ENCODE measurements at regions not wholly inside any gene's neighbourhood (a gene's known extent, or its start where the extent isn't known, plus 50 kb on each side); places are given as distances from the start of the nearest gene placed in this dataset.
"Not testable (repeated sequence)": the region's sequence is repeated elsewhere in the genome, so short reads cannot be mapped to it uniquely, and the experiment has no call there.

GRCh38 chr16:31702796-31703195 is 170.8 kb upstream of the ZNF267 start:
- DNase-seq (ENCODE audit: low spot score), result no peak

- DNase-seq (ENCODE audit: low spot score), result no peak
Measured at GRCh38 chr16:31703526-31704128, 170.0 kb upstream of the ZNF267 start.

GRCh38 chr16:31704138-31704537 is 169.5 kb upstream of the ZNF267 start:
- DNase-seq (ENCODE audit: low spot score), result no peak

- no peak for DNase-seq (ENCODE audit: low spot score)
Measured at GRCh38 chr16:31705371-31705770, 168.2 kb upstream of the ZNF267 start.

GRCh38 chr16:31706318-31706717 is 167.3 kb upstream of the ZNF267 start:
- no peak for DNase-seq (ENCODE audit: low spot score)

- no peak for DNase-seq (ENCODE audit: low spot score)
Measured at GRCh38 chr16:31706925-31707324, 166.7 kb upstream of the ZNF267 start.

- DNase-seq (ENCODE audit: low spot score), result no peak
Measured at GRCh38 chr16:31707743-31708335, 165.8 kb upstream of the ZNF267 start.

GRCh38 chr16:31708348-31708747 is 165.3 kb upstream of the ZNF267 start:
- no peak for DNase-seq (ENCODE audit: low spot score)

- no peak for DNase-seq (ENCODE audit: low spot score)
Measured at GRCh38 chr16:31709181-31709580, 164.4 kb upstream of the ZNF267 start.

GRCh38 chr16:31710134-31710533 is 163.5 kb upstream of the ZNF267 start:
- DNase-seq (ENCODE audit: low spot score), result no peak

GRCh38 chr16:31710880-31711279 is 162.7 kb upstream of the ZNF267 start:
- no peak for DNase-seq (ENCODE audit: low spot score)

GRCh38 chr16:31711344-31711845 is 162.2 kb upstream of the ZNF267 start:
- no peak for DNase-seq (ENCODE audit: low spot score)

GRCh38 chr16:31712064-31712540 is 161.5 kb upstream of the ZNF267 start:
- no peak for DNase-seq (ENCODE audit: low spot score)

- peak; percentile 94 for DNase-seq (ENCODE audit: low spot score)
Measured at GRCh38 chr16:31713071-31713944, 160.3 kb upstream of the ZNF267 start.

- DNase-seq (ENCODE audit: low spot score), result peak; percentile 66
Measured at GRCh38 chr16:31713945-31714902, 159.4 kb upstream of the ZNF267 start.

- DNase-seq (ENCODE audit: low spot score), result no peak
Measured at GRCh38 chr16:31714903-31715504, 158.6 kb upstream of the ZNF267 start.

- no peak for DNase-seq (ENCODE audit: low spot score)
Measured at GRCh38 chr16:31715915-31716314, 157.7 kb upstream of the ZNF267 start.

GRCh38 chr16:31718998-31719397 is 154.6 kb upstream of the ZNF267 start:
- no peak for DNase-seq (ENCODE audit: low spot score)

- no peak for DNase-seq (ENCODE audit: low spot score)
Measured at GRCh38 chr16:31727553-31727952, 146.1 kb upstream of the ZNF267 start.

- no peak for DNase-seq (ENCODE audit: low spot score)
Measured at GRCh38 chr16:31734265-31734664, 139.3 kb upstream of the ZNF267 start.

- not testable (repeated sequence) for DNase-seq (ENCODE audit: low spot score)
Measured at GRCh38 chr16:31745098-31745497, 128.5 kb upstream of the ZNF267 start.
